Activated naive CD8-positive, alpha-beta T cell treated with anti-CD3 and anti-CD28 coated beads, Interleukin-2, amount 50 U/mL, for 24 hours (primary cell): ENCODE measurements at regions not wholly inside any gene's neighbourhood (a gene's known extent, or its start where the extent isn't known, plus 50 kb on each side); places are given as distances from the start of the nearest gene placed in this dataset.

Experiments
- ATAC-seq: fragments of 150-1000 bp; cut with Tn5 transposase; one replicate; pipeline ENCODE4 v1.10.0; 2021
- DNase-seq: peaks from one replicate; pipeline ENCODE4 v3.0.0; 2021
- H3K27ac Mint-ChIP-seq: one replicate; pipeline ENCODE4 v1.8.0; 2021; ENCODE audit warnings: mild to moderate bottlenecking, mixed read lengths
- H3K27me3 Mint-ChIP-seq: one replicate; pipeline ENCODE4 v1.8.0; 2021; ENCODE audit warnings: mixed read lengths
- H3K36me3 Mint-ChIP-seq: one replicate; pipeline ENCODE4 v1.8.0; 2021; ENCODE audit warnings: low read depth, mixed read lengths
- H3K4me1 Mint-ChIP-seq: one replicate; pipeline ENCODE4 v1.8.0; 2021; ENCODE audit warnings: mixed read lengths
- H3K4me3 Mint-ChIP-seq: one replicate; pipeline ENCODE4 v1.8.0; 2021; ENCODE audit warnings: mild to moderate bottlenecking, moderate library complexity, mixed read lengths
- H3K9me3 Mint-ChIP-seq: one replicate; pipeline ENCODE4 v1.8.0; 2021; ENCODE audit warnings: mixed read lengths

GRCh38 chr4:166458756-166459155, 585.7 kb downstream of the TLL1 start:
- Mint-ChIP-seq H3K4me1 (no peaks in the 10 kb centered on the region), H3K9me3 (peaks cover 7% of the 10 kb centered on the region), H3K27me3 (no peaks in the 10 kb centered on the region), H3K36me3 (no peaks in the 10 kb centered on the region), H3K4me3 (no peak overlapping the region), H3K27ac (no peak overlapping the region)
- ATAC-seq, result no peak
- DNase-seq, result no peak

- ATAC-seq (no peak), DNase-seq (no peak)
- H3K27me3 Mint-ChIP-seq, result no peaks in the 10 kb centered on the region
- no peak overlapping the region for H3K27ac Mint-ChIP-seq
- H3K4me3 Mint-ChIP-seq, result no peak overlapping the region
- H3K36me3 Mint-ChIP-seq, result no peaks in the 10 kb centered on the region
- H3K4me1 Mint-ChIP-seq, result no peaks in the 10 kb centered on the region
- peaks cover 4% of the 10 kb centered on the region for H3K9me3 Mint-ChIP-seq
Measured at GRCh38 chr4:166459621-166460020, 586.6 kb downstream of the TLL1 start.

DNA sequence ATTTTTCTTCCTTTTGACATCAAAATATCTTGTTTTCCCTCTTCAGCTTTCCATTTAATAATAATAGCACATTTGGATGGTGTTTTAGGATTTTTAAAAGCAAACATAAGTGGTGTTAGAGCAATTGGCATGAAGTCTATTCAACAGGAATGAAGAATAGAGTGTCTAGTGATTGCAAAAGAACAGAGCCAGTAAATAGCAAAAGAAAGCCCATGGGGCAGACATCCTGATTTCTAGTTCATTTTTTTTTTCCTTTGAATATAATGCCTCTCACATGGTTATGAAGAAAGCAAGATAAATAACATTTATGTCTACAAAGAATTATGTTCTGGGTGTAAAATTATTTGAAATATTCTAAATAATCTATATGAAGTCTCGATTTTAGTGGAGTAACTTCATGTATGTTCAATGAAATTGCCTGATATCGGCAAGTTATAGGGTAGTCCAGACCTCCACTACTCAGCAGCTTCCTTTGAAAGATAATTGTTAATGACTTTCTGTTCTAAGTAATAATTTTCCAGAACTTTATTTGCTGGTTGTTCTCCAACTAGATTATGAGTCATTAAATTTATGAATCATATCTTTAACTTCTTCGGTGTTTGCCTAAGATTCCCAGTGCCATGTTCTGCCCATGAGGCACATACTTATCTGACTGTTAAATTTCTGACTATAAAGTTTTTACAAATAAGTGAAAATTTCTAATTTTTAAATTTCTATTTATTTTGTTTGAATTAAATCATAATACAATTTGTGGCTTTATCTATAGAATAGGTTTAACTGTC, 587.9 kb downstream of the TLL1 start:
- H3K27me3 Mint-ChIP-seq, result no peaks in the 10 kb centered on the region

GRCh38 chr4:166481055-166481454, 608.0 kb downstream of the TLL1 start:
- Mint-ChIP-seq H3K4me3 (no peak overlapping the region), H3K36me3 (no peaks in the 10 kb centered on the region), H3K27ac (no peak overlapping the region), H3K9me3 (peaks cover 13% of the 10 kb centered on the region), H3K4me1 (no peaks in the 10 kb centered on the region), H3K27me3 (no peaks in the 10 kb centered on the region)
- no peak for DNase-seq
- no peak for ATAC-seq

More for the DNA sequence above, 587.9 kb downstream of the TLL1 start:
- Mint-ChIP-seq H3K9me3 (no peaks in the 10 kb centered on the region), H3K4me3 (no peak overlapping the region), H3K27ac (no peak overlapping the region), H3K4me1 (no peaks in the 10 kb centered on the region), H3K36me3 (no peaks in the 10 kb centered on the region)
- ATAC-seq (no peak), DNase-seq (no peak)

- Mint-ChIP-seq H3K36me3 (no peaks in the 10 kb centered on the region), H3K27me3 (no peaks in the 10 kb centered on the region), H3K4me3 (no peak overlapping the region), H3K27ac (no peak overlapping the region), H3K9me3 (peaks cover 13% of the 10 kb centered on the region), H3K4me1 (no peaks in the 10 kb centered on the region)
- no peak for ATAC-seq
- DNase-seq, result no peak
Measured at GRCh38 chr4:166481739-166482138, 608.7 kb downstream of the TLL1 start.

DNA sequence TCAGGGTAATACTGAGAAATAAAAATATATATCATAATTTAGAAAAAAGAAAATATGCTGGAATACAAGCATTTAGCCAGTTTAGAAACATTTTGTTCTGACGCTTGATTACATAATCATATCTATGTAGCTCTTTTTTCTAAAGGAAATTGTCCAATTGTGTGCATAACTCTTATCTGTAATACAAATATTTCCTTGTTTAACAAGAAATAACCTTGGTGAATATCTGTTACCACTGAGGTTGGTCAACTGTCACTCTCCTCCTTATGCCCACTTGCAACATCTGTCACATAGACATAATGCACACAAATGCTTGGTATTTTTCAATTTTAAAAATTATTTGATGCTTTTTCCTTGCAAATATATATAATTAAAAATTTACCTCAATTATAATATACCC, 609.7 kb downstream of the TLL1 start:
- H3K27me3 Mint-ChIP-seq, result no peaks in the 10 kb centered on the region
- H3K4me1 Mint-ChIP-seq, result no peaks in the 10 kb centered on the region
- H3K27ac Mint-ChIP-seq, result no peak overlapping the region
- no peak for DNase-seq
- ATAC-seq, result no peak
- H3K36me3 Mint-ChIP-seq, result no peaks in the 10 kb centered on the region
- H3K9me3 Mint-ChIP-seq, result peaks cover 10% of the 10 kb centered on the region
- no peak overlapping the region for H3K4me3 Mint-ChIP-seq

DNA sequence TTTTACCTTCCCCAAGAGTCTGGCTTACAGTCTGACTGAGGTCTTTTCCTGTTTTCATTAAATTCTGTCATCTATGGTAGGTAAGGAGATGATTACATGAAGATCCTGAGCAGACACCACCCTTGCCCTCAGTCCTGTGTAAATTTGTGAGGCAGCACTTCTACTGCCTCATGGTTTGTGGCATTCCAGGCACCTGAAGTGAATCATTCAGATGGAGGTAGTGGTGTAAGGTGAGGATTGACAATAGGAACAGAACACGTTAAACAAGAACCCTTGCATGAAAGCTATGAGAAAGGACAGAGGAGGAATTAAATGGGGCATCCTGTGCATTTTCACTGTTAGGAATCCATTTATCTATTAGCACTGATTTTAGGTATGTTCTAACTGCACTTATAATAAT, 618.6 kb downstream of the TLL1 start:
- Mint-ChIP-seq H3K27ac (no peak overlapping the region), H3K36me3 (no peaks in the 10 kb centered on the region), H3K9me3 (no peaks in the 10 kb centered on the region), H3K27me3 (no peaks in the 10 kb centered on the region), H3K4me3 (no peak overlapping the region), H3K4me1 (no peaks in the 10 kb centered on the region)
- ATAC-seq (no peak), DNase-seq (no peak)

GRCh38 chr4:166493924-166494345, 620.9 kb downstream of the TLL1 start:
- H3K27me3 Mint-ChIP-seq, result no peaks in the 10 kb centered on the region
- H3K4me3 Mint-ChIP-seq, result no peak overlapping the region
- no peaks in the 10 kb centered on the region for H3K36me3 Mint-ChIP-seq
- no peaks in the 10 kb centered on the region for H3K4me1 Mint-ChIP-seq
- H3K27ac Mint-ChIP-seq, result no peak overlapping the region
- H3K9me3 Mint-ChIP-seq, result no peaks in the 10 kb centered on the region
- no peak for ATAC-seq
- DNase-seq, result no peak

DNA sequence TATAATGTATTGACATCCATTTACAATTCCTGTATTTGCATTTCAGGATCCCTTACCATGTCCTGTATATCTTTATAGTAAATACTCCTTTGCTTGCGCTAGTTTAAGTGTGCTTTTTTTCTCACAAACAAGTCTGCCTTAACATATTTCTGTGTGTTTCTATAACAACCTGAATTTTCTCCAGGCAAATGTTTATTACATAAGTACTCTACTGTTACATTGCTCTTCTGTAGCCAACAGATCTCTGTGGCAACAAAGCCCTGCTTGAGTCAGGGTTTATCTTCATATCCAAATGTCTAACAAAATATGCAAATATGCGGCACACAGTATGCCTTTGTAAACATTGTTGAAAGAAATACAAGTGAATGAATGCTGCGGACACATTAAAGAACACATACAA, 625.5 kb downstream of the TLL1 start:
- ATAC-seq, result no peak
- DNase-seq, result no peak
- Mint-ChIP-seq H3K9me3 (peaks cover 16% of the 10 kb centered on the region), H3K27me3 (no peaks in the 10 kb centered on the region), H3K4me1 (no peaks in the 10 kb centered on the region), H3K36me3 (no peaks in the 10 kb centered on the region), H3K27ac (no peak overlapping the region), H3K4me3 (no peak overlapping the region)

DNA sequence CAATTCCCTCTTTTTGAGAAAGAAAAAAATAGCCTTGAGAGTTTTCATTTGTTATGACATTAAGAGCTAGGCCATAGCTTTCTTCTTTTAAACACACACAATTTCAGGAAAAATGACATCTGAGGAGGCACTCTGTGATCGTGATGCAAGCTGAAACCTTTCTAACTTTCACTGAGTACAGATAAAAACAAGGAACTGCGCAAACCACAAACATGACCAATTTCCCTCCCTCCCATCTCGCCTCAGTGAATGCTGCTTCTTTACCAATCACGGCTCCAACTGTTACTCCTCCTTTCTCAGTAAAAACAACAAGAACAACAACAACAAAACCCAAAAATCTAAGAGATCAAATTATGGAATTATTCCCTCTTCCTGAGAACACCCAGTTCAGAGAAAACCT, 626.8 kb downstream of the TLL1 start:
- Mint-ChIP-seq H3K27me3 (no peaks in the 10 kb centered on the region), H3K36me3 (no peaks in the 10 kb centered on the region)
- no peak for ATAC-seq

DNA sequence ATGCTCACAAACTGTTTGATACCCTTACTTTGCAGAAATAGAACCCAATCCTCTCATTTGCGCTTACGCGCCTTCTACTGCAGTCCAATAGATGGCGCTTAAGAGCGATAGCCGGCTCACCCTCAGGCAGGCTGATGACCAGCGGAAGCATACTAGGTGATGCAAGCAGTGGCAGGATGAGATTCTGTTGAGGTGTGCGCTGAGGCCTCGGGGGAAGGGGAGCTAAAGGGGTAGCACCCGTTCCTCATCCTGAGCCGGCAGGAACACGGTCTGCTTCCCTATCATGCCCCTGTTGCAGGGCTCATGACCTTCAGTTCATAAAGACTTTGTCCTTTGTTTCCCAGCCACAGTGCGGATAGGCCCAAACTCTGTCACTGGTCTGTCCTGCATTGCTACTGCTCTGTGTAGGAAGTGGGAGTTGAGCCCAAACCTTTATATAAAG, 628.9 kb downstream of the TLL1 start:
- no peaks in the 10 kb centered on the region for H3K27me3 Mint-ChIP-seq
- no peak for ATAC-seq
- peaks cover 16% of the 10 kb centered on the region for H3K9me3 Mint-ChIP-seq
- no peaks in the 10 kb centered on the region for H3K4me1 Mint-ChIP-seq
- no peak overlapping the region for H3K27ac Mint-ChIP-seq
- DNase-seq, result peak; percentile 1
- no peaks in the 10 kb centered on the region for H3K36me3 Mint-ChIP-seq
- H3K4me3 Mint-ChIP-seq, result no peak overlapping the region

More for the DNA sequence above, 626.8 kb downstream of the TLL1 start:
- Mint-ChIP-seq H3K4me1 (no peaks in the 10 kb centered on the region), H3K4me3 (no peak overlapping the region), H3K27ac (no peak overlapping the region), H3K9me3 (peaks cover 16% of the 10 kb centered on the region)
- no peak for DNase-seq

GRCh38 chr4:166502660-166503059, 629.6 kb downstream of the TLL1 start:
- H3K27ac Mint-ChIP-seq, result no peak overlapping the region
- no peaks in the 10 kb centered on the region for H3K36me3 Mint-ChIP-seq
- ATAC-seq (no peak), DNase-seq (no peak)
- no peaks in the 10 kb centered on the region for H3K27me3 Mint-ChIP-seq
- no peak overlapping the region for H3K4me3 Mint-ChIP-seq
- peaks cover 16% of the 10 kb centered on the region for H3K9me3 Mint-ChIP-seq
- H3K4me1 Mint-ChIP-seq, result no peaks in the 10 kb centered on the region

- H3K4me1 Mint-ChIP-seq, result no peaks in the 10 kb centered on the region
- no peaks in the 10 kb centered on the region for H3K27me3 Mint-ChIP-seq
- no peak for ATAC-seq
- H3K36me3 Mint-ChIP-seq, result no peaks in the 10 kb centered on the region
- peaks cover 11% of the 10 kb centered on the region for H3K9me3 Mint-ChIP-seq
- no peak for DNase-seq
- no peak overlapping the region for H3K4me3 Mint-ChIP-seq
- no peak overlapping the region for H3K27ac Mint-ChIP-seq
Measured at GRCh38 chr4:166506051-166506450, 633.0 kb downstream of the TLL1 start.

DNA sequence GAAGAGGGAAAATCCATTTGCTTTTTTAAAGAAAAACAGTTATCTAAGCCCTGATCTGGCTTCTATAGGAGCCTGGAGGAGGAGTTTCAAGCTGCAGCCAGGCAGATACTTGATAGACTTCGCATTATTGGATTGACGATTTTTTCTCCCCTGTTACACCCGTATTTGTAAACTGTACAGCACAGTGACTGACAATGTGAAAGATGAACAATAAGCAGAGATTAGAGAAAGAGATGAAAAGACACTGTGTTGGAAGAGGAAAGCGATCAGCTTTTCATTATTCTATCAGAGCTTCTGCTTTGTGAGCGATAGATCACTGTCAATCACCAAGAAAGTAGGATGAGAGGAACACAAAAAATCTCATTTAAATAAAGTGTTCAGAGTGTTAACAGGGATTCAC, 639.2 kb downstream of the TLL1 start:
- Mint-ChIP-seq H3K9me3 (peaks cover 9% of the 10 kb centered on the region), H3K27me3 (no peaks in the 10 kb centered on the region), H3K36me3 (no peaks in the 10 kb centered on the region), H3K4me3 (no peak overlapping the region), H3K4me1 (no peaks in the 10 kb centered on the region), H3K27ac (no peak overlapping the region)
- DNase-seq (no peak), ATAC-seq (no peak)

DNA sequence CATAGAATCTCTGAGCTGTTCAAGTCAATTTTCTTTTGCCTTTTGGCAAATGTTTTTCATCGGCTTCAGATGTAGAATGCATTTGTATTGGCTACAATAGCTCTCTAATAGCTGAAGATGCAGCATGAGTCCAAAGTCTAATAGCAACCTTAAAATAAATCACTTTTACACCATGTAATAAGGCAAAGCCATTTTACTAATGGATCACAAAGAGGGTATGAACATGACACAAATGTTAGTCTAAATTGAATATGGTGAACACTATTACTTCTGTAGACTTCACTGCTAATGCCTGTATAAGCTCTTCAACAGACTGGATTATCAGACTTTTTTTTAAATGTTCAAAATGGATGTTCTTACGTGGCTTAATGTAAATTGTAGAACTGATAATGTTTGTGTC, 645.3 kb downstream of the TLL1 start:
- Mint-ChIP-seq H3K4me1 (no peaks in the 10 kb centered on the region), H3K27me3 (no peaks in the 10 kb centered on the region), H3K36me3 (no peaks in the 10 kb centered on the region), H3K4me3 (no peak overlapping the region), H3K9me3 (peaks cover 13% of the 10 kb centered on the region), H3K27ac (no peak overlapping the region)
- ATAC-seq (no peak), DNase-seq (no peak)

DNA sequence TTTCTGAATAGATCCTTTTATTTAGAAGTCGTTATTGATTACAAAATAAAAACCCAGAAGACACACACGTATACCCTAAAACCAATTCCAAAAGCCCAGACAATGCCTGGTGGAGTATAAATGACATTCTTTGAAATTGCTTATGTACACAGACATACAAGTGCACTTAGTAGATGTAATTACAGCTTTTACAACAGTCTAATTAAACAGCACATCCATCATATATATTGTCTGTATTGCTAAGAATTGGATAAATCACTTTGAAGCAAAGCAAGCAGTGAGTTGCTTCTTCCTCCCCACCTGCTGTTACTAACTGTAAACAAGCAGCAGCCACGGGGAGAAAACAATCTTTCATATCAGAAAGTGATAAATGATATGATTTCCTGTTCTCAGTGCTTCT, 645.7 kb downstream of the TLL1 start:
- Mint-ChIP-seq H3K4me1 (no peaks in the 10 kb centered on the region), H3K4me3 (no peak overlapping the region), H3K36me3 (no peaks in the 10 kb centered on the region), H3K27ac (no peak overlapping the region), H3K9me3 (peaks cover 13% of the 10 kb centered on the region), H3K27me3 (no peaks in the 10 kb centered on the region)
- no peak for DNase-seq
- no peak for ATAC-seq
